HFFc6 (cell line): ENCODE measurements at regions not wholly inside any gene's neighbourhood (a gene's known extent, or its start where the extent isn't known, plus 50 kb on each side); places are given as distances from the start of the nearest gene placed in this dataset.

Experiments used
- DNase-seq: peaks from one replicate; pipeline ENCODE4 v3.0.0-alpha.2; 2018
- H3K27ac Mint-ChIP-seq: 2 replicates; pipeline ENCODE4 v1.8.0; 2020; ENCODE audit warnings: mild to moderate bottlenecking, mixed read lengths
- H3K27me3 Mint-ChIP-seq: 2 replicates; pipeline ENCODE4 v1.8.0; 2021; ENCODE audit warnings: mild to moderate bottlenecking, moderate library complexity, mixed read lengths; ENCODE audit not compliant: insufficient read depth
- H3K36me3 Mint-ChIP-seq: 2 replicates; pipeline ENCODE4 v1.8.0; 2021; ENCODE audit warnings: low read depth, mixed read lengths
- H3K4me1 Mint-ChIP-seq: 2 replicates; pipeline ENCODE4 v1.8.0; 2020; ENCODE audit warnings: low read depth, mixed read lengths
- H3K4me3 Mint-ChIP-seq: 2 replicates; pipeline ENCODE4 v1.8.0; 2020; ENCODE audit warnings: mild to moderate bottlenecking, moderate library complexity, mixed read lengths
- H3K9me3 Mint-ChIP-seq: 2 replicates; pipeline ENCODE4 v1.8.0; 2020; ENCODE audit warnings: mild to moderate bottlenecking, mixed read lengths
- CTCF ChIP-seq: fragments of 200-600 bp; sonication (generic); IDR thresholded peaks from 2 replicates; pipeline ENCODE4 v1.5.0; 2021; ENCODE audit warnings: antibody characterized with exemption, mild to moderate bottlenecking

GRCh38 chr6:78308025-78308424, 559.3 kb upstream of the IRAK1BP1 start:
- H3K9me3 Mint-ChIP-seq, result peaks cover 4% of the 10 kb centered on the region; the same call in 1 of the 2 replicates
- peak; percentile 42 for TF ChIP-seq CTCF
- no peaks in the 10 kb centered on the region for H3K27me3 Mint-ChIP-seq
- no peaks in the 10 kb centered on the region for H3K36me3 Mint-ChIP-seq
- H3K27ac Mint-ChIP-seq, result no peak overlapping the region
- no peak overlapping the region for H3K4me3 Mint-ChIP-seq
- H3K4me1 Mint-ChIP-seq, result no peaks in the 10 kb centered on the region
- no peak for DNase-seq

DNA sequence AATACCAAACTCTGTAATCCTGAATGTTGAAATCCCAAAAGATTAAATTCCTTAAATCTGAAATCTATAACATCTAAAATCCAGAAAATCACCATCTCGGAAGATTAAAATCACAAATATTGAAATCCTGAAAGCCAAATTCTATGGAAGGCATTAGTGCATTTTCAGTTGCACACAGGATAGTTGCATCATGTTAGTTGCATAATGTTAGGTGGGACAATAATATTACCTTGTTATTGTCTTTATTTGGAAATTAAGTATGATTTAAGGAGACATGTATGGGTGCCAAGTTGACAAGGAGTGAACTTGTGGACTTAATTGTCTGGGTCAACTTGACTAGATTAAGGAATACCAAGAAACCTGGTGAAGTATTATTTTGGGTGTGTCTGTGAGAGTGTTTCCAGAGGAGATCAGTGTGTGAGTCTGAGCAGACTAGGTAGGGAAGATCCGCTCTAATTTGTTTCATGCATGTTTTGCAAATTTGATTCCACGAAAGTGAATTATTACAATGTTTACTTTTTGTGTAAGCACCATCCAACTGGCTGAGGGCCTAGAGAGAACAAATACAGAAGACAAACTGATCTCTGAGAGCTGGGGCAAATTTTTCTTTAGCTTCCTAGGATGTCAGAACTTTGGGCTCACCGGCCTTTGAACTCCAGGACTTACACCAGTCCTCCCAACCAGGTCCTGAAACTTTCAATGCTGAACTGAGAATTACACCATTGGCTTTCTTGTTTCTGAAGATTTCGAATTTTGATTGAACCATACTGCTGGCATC, 545.1 kb upstream of the IRAK1BP1 start:
- no peak for TF ChIP-seq CTCF
- H3K9me3 Mint-ChIP-seq, result no peaks in the 10 kb centered on the region
- H3K27ac Mint-ChIP-seq, result no peak overlapping the region
- no peaks in the 10 kb centered on the region for H3K4me1 Mint-ChIP-seq
- no peak for DNase-seq
- H3K36me3 Mint-ChIP-seq, result no peaks in the 10 kb centered on the region
- H3K4me3 Mint-ChIP-seq, result no peak overlapping the region
- no peaks in the 10 kb centered on the region for H3K27me3 Mint-ChIP-seq

- H3K27ac Mint-ChIP-seq, result no peak overlapping the region
- no peaks in the 10 kb centered on the region for H3K27me3 Mint-ChIP-seq
- H3K4me3 Mint-ChIP-seq, result no peak overlapping the region
- DNase-seq, result no peak
- H3K9me3 Mint-ChIP-seq, result no peaks in the 10 kb centered on the region
- no peaks in the 10 kb centered on the region for H3K36me3 Mint-ChIP-seq
- TF ChIP-seq CTCF, result no peak
- H3K4me1 Mint-ChIP-seq, result no peaks in the 10 kb centered on the region
Measured at GRCh38 chr6:78324213-78324612, 543.1 kb upstream of the IRAK1BP1 start.

DNA sequence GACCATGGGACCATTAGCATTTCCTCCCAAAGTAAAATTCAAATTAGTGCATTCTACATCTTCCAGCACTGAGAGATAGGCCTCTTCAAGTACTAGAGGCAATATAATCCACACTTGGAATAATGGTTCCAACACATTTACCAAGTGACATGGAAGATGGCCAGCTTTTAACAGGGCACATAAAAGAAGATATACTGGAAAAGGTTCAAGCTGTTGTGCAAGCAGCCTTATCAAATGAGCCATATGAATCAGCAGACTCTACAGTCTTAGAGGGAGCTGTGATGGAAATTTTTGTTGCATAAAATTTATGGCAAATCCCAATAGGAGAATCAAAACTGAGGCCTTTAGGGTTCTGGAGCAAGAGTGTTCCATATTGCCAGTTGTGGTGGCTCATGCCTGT, 526.6 kb upstream of the IRAK1BP1 start:
- DNase-seq, result no peak
- Mint-ChIP-seq H3K4me1 (no peaks in the 10 kb centered on the region), H3K27ac (no peak overlapping the region), H3K36me3 (no peaks in the 10 kb centered on the region), H3K4me3 (no peak overlapping the region), H3K9me3 (0 out of 2 replicates have a peak, but pooled peaks cover 4% of the 10 kb centered on the region), H3K27me3 (no peaks in the 10 kb centered on the region)
- no peak for TF ChIP-seq CTCF

DNA sequence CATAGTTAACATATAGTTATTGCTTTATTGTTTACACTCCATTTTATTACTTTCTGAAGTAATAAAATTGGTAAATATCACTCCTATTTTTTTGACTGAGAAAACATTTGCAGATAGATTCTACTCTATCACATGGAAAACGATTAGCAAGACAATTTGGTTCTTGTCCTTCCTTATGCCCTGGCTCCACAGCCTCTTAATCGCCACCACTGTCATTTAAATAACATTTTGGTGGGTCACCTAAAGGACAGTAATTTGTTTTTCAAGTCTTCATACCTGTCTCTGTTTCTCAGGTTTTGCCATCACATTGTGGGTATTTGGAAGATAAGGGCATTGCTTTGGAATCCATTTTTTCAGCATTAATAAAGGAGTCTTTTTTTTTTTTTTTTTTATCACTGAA, 521.5 kb upstream of the IRAK1BP1 start:
- TF ChIP-seq CTCF, result no peak
- Mint-ChIP-seq H3K4me3 (no peak overlapping the region), H3K27me3 (no peaks in the 10 kb centered on the region), H3K4me1 (no peaks in the 10 kb centered on the region), H3K36me3 (no peaks in the 10 kb centered on the region), H3K9me3 (no peaks in the 10 kb centered on the region), H3K27ac (no peak overlapping the region)
- no peak for DNase-seq
